HCEC 1CT (cell line): ENCODE measurements at regions not wholly inside any gene's neighbourhood (a gene's known extent, or its start where the extent isn't known, plus 50 kb on each side); places are given as distances from the start of the nearest gene placed in this dataset.
A peak's percentile ranks its signal among the peaks of the same experiment; 100 is the strongest.

Experiments
- DNase-seq: peaks from one replicate; pipeline ENCODE4 v3.0.0-alpha.2; 2017

DNA sequence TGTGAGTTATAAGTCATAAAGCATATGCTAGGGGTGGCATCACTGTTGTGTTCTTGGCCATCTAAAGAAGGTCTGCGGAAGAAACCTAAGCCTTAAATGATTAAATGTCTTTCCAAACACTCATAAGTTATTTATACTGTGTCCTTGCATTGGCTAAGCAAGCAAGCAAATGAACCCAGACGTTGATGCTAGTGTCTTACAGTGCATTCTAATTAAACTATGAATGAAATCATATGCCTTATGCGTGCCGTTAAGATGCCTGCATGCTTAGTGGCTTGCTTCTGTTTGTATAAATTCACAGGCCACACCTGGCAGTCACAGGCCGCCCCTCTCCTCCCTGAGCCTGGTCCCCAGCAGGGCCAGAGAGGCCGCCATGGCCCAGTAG is 49.9 kb downstream of the RIN2 start:
- no peak for DNase-seq

GRCh38 chr20:19808498-19808897 is 50.4 kb downstream of the RIN2 start:
- DNase-seq = no peak

- DNase-seq = no peak
Observed at GRCh38 chr20:19809505-19809904, 51.4 kb downstream of the RIN2 start.

DNA sequence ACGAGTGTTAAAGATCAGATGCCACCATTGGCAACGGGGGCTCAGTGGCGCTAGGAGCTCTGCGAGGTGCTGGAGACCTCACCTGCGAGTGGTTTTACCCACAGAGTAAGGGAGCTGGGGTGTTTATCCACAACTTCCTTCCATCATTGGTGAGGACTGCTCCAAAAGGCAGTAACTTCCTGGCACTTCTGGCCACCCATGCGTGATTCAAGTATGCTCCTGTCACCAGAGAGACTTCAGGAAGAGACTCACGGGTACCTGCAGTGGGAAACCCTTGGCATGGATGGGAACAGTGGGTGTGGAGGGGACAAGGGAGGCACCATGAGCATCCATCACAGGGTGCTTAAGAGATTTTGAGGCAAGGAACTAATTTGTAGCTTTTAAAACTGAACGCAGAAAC is 53.2 kb downstream of the RIN2 start:
- no peak for DNase-seq

- peak; percentile 49 for DNase-seq
Observed at GRCh38 chr20:19812056-19812455, 54.0 kb downstream of the RIN2 start.

DNA sequence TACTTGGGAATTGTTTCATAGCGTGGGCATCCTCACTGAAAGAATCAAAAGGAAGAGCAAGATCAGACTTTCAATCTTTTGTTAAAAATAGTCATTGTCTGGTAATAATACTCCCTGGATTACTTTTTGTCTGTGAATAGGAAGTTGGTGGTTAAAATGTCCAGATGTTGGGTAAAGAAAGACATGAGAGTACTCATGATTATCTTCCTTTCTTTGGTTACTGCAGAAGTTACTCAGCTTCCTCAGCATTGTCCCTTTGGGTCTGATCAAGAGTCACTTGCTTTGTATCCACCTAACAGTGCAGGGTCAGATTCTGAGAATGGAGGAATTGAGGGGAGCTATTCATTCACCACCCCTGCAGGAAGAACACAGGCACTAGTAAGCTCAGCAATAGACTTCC is 54.6 kb downstream of the RIN2 start:
- no peak for DNase-seq

- DNase-seq = peak; percentile 75
Observed at GRCh38 chr20:19813846-19814640, 56.0 kb downstream of the RIN2 start.

DNA sequence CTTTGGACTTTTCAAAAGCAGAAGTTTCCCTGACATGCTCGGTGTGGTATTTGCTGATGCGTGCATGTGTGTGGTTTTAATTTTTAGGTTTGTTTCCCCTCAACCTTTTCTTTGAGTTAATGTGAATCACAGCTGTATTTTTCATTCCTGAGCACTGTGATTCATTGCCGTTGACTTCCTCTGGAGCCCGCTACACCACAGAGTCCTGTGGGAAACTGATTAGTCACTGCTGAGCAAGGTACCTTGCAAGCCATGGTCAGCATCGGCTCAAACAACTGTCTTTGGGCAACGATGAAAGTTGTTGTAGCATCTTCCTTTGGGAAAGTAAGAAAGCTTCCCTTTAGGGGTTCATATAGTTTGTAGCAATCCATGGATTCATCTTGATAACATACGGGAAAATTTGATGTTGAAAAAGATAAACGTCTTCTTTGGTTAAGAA is 57.5 kb downstream of the RIN2 start:
- peak; percentile 99 for DNase-seq

- no peak for DNase-seq
Observed at GRCh38 chr20:19816386-19816785, 58.3 kb downstream of the RIN2 start.

- DNase-seq = peak; percentile 97
Observed at GRCh38 chr20:19817017-19817416, 59.0 kb downstream of the RIN2 start.

DNA sequence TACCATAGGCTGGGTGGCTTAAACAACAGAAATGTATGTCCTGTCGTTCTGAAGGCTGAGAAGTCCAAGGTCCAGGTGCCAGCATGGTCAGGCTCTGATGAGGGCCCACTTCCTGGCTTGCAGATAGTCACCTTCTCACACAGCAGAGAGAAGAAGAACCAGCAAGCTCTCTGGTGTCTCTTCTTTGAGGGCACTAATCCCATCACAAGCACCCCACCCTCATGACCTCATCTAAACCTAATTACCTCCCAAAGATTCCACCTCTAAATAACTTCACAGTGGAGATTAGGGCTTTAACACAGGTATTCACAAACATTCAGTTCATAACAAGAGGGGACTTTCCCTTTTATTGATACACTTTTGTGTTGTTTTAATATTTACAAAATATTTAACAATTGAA is 61.1 kb downstream of the RIN2 start:
- no peak for DNase-seq

DNA sequence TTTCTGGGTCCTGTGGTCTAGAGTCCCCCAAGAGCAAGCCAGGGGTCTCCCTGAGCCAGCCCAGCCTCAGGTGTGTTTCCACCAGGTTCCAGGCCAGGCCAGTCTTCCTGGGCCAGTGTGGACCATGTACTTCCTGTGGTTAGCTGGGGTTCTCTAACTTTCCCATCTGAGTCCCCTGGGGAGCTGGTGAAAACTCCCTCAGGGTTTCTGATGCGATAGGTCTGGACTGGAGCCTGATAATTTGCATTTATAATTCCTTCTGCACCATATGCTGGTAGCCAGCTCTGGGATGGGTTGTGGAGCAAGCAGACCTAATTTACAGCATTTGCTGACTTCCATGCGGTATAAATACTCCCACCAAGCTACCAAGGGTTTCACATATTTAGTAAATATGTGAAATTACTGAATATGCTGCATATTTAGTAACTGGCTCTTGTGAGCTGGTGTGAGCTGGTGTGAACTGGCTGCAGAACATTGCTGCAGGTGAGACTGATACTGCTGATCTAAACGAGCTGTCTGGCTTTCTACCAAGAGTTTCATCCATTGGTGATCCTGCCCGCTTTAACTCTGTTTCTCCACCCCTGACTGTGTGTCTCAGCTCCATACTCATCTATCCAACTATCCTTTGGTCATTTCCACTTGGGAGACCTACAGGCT is 62.6 kb downstream of the RIN2 start:
- no peak for DNase-seq

- no peak for DNase-seq
Observed at GRCh38 chr20:19821606-19822005, 63.5 kb downstream of the RIN2 start.

DNA sequence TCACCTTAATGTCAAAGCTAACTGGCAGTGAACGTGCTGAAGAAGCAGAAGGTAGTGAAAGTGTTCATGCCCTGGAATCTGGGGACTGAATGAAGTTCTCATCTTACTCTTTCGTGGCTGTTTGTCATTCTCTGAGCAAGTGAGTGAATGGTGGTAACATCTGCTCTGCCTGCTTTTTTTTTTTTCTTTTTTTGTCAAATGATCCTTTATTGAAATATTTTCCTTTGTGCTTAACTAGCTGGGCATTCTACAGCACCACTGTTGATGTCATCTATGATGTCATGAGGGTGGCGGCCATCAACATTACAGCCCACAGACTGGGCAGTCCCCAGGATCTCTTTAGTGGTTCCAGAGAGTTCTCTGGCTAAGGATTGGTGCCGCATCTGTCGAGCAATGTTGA is 65.2 kb downstream of the RIN2 start:
- DNase-seq = no peak

GRCh38 chr20:19823971-19824370 is 65.9 kb downstream of the RIN2 start:
- no peak for DNase-seq

DNA sequence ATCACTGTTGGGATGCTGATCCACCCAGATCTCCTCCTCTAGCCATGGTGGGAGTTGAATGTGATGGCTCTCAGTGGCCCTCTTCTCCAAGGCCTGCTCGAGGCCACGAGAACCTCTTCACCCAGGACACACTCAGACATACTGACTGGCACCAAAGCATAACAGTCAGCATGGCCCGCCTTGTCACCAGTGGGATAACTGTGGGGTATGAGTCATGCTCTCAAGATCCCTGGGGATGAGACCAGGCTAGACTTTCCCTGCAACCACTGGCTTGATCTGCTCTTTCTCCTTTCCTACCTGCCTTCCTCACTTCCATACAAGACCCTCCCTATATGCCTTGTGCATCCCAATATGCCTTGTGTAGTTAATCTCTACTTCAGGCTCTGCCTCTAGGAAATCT is 66.8 kb downstream of the RIN2 start:
- DNase-seq = no peak

GRCh38 chr20:19826179-19826914 is 68.3 kb downstream of the RIN2 start:
- no peak for DNase-seq

DNA sequence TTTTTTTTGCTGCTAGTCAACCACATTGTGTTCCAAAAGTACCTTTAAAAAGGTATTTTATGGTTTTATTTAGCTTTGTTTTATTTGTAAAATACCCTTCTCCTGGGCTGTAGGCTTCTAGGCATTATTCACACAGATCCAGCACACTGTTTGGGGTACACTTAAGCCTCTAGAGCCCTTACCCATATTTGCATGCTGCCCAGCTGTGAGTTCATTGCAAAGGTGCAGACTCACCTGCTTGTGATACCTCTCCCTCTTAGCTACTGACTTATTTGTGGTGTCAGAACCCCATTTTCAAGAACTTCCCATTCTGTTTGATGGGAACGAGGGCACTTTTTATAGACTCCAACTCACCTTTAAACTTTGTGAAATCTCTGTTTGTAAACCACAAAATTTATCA is 69.8 kb downstream of the RIN2 start:
- DNase-seq = no peak

DNA sequence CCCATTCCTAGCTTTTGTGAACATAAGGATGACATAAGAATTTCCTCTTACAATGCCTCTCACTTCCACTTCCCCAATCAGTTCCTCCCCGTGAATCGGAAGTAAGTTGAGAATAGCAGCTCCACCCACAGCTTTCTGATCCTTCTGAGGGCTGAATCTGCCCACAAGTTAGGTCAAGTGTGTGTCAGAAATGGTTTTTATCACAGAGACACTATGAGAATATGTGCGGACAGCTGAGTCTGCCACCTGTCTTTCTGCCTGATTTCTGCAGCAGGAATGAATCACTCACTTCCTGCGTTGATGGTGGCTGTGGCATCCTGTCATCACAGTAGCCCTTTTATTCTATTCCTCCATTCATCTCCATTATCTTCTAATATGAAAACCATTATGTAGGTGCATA is 70.2 kb downstream of the RIN2 start:
- no peak for DNase-seq

DNA sequence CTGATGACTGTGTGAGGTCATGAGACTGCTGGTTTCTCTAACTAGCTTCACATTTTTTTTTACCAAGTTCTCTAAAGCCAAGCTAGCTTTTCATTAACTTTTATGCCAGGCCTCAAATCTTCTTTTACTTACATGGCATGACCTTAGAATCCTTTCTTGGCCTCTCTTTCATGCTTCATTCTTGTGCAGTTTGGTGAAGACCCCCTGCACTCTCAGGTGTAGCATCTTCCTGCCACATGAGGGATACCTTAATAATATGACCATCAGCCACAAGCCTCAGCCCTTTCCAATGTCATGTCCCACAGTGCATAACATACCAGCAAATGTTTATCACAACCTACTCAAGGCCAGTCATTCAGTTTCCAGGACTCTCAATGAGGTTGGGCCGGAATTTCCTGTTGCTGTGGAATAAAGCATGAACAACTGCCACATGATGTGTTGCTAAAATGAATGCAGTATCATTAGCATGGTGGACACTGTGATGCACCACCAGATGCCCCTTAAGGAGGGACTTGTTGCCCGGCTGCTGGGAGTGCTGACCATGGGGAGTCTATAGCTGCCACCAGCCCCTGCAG is 72.2 kb downstream of the RIN2 start:
- DNase-seq = peak; percentile 7

- DNase-seq = no peak
Observed at GRCh38 chr20:19832875-19833274, 74.8 kb downstream of the RIN2 start.

- DNase-seq = no peak
Observed at GRCh38 chr20:19833395-19833794, 75.3 kb downstream of the RIN2 start.

- no peak for DNase-seq
Observed at GRCh38 chr20:19834287-19834686, 76.2 kb downstream of the RIN2 start.

- no peak for DNase-seq
Observed at GRCh38 chr20:19834783-19835182, 76.7 kb downstream of the RIN2 start.
